ENCODE measurements at regions not wholly inside any gene's neighbourhood (a gene's known extent, or its start where the extent isn't known, plus 50 kb on each side); places are given as distances from the start of the nearest gene placed in this dataset.

- no peak for DNase-seq (ENCODE audit: low read depth, low spot score)
- in situ Hi-C loops (cut with HindIII; ENCODE audit: low sequenced_read_pairs), result no loop called here
- no peak overlapping the region for H3K4me3 ChIP-seq (ENCODE audit: low read depth, low read length)
- no peak for TF ChIP-seq CTCF (IDR thresholded peaks at IDR 0.05; ENCODE audit: low read depth, low read length)
Observed at GRCh38 chr11:69554849-69555248, 73.4 kb downstream of the LINC01488 start.

GRCh38 chr11:69557266-69557665 lies 75.8 kb downstream of the LINC01488 start:
- in situ Hi-C loops (cut with HindIII; ENCODE audit: low sequenced_read_pairs), result no loop called here
- DNase-seq (ENCODE audit: low read depth, low spot score), result no peak
- no peak for TF ChIP-seq CTCF (IDR thresholded peaks at IDR 0.05; ENCODE audit: low read depth, low read length)
- H3K4me3 ChIP-seq (ENCODE audit: low read depth, low read length), result no peak overlapping the region

DNA sequence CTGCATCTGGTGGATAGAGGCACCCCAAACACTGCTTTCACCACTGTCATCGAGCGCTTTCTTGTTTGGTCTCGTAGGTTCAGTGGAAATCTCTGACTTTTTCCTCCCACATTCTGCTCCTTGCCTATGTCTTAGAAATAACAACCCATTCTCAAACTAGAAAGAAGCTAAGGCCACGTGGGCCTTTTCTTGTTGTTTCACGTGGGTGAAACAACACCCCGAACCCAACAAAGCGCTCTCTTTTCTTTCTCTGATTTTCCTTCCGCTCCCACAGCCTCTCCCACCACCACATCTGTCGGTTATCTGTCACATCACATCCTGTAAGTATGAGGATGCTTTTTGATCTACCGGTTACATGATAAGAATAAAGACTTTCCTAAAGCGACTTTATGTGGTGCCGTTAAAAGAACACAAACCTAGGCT lies 77.1 kb downstream of the LINC01488 start:
- no peak overlapping the region for H3K4me3 ChIP-seq (ENCODE audit: low read depth, low read length)
- no peak for TF ChIP-seq CTCF (IDR thresholded peaks at IDR 0.05; ENCODE audit: low read depth, low read length)
- no peak for DNase-seq (ENCODE audit: low read depth, low spot score)
- in situ Hi-C loops (cut with HindIII; ENCODE audit: low sequenced_read_pairs), result no loop called here

- in situ Hi-C loops (cut with HindIII; ENCODE audit: low sequenced_read_pairs), result no loop called here
- no peak for DNase-seq (ENCODE audit: low read depth, low spot score)
- TF ChIP-seq CTCF (IDR thresholded peaks at IDR 0.05; ENCODE audit: low read depth, low read length), result no peak
Observed at GRCh38 chr11:69559181-69559580, 77.7 kb downstream of the LINC01488 start.

GRCh38 chr11:69560141-69560790 lies 78.8 kb downstream of the LINC01488 start:
- in situ Hi-C loops (cut with HindIII; ENCODE audit: low sequenced_read_pairs), result no loop called here
- H3K4me3 ChIP-seq (ENCODE audit: low read depth, low read length), result no peak overlapping the region
- no peak for DNase-seq (ENCODE audit: low read depth, low spot score)
- no peak for TF ChIP-seq CTCF (IDR thresholded peaks at IDR 0.05; ENCODE audit: low read depth, low read length)

More at GRCh38 chr11:69559181-69559580, 77.7 kb downstream of the LINC01488 start:
- no peak overlapping the region for H3K4me3 ChIP-seq (ENCODE audit: low read depth, low read length)

GRCh38 chr11:69562302-69562701 lies 78.7 kb upstream of the CCND1 start:
- DNase-seq (ENCODE audit: low read depth, low spot score), result no peak
- in situ Hi-C loops (cut with HindIII; ENCODE audit: low sequenced_read_pairs), result no loop called here
- no peak for TF ChIP-seq CTCF (IDR thresholded peaks at IDR 0.05; ENCODE audit: low read depth, low read length)
- H3K4me3 ChIP-seq (ENCODE audit: low read depth, low read length), result no peak overlapping the region

Measured in astrocyte of the spinal cord (primary cell).